BLaER1 treated with 17β-estradiol and CSF1 and Interleukin-3, amounts not matched to agents 10 nM and 100 nM (cell line): ENCODE measurements at regions not wholly inside any gene's neighbourhood (a gene's known extent, or its start where the extent isn't known, plus 50 kb on each side); places are given as distances from the start of the nearest gene placed in this dataset.
"Not testable (repeated sequence)": the region's sequence is repeated elsewhere in the genome, so short reads cannot be mapped to it uniquely, and the experiment has no call there.

Experiments
- H3K27ac ChIP-seq, 11 experiments: shearing (Covaris generic); formaldehyde crosslinking; 2 replicates each; pipeline ENCODE4 v1.8.1; 2022
- H3K27me3 ChIP-seq, 11 experiments: shearing (Covaris generic); formaldehyde crosslinking; 2 replicates each; pipeline ENCODE4 v1.8.1; 2022
- H3K36me3 ChIP-seq, 11 experiments: shearing (Covaris generic); formaldehyde crosslinking; 2 replicates each; pipeline ENCODE4 v1.8.1; 2022
- H3K4me1 ChIP-seq, 10 experiments: shearing (Covaris generic); formaldehyde crosslinking; 2 replicates each; pipeline ENCODE4 v1.8.1; 2022
- H3K4me2 ChIP-seq, 11 experiments: shearing (Covaris generic); formaldehyde crosslinking; 2 replicates each; pipeline ENCODE4 v1.8.1; 2022
- H3K4me3 ChIP-seq, 10 experiments: shearing (Covaris generic); formaldehyde crosslinking; 2 replicates each; pipeline ENCODE4 v1.8.1; 2022
- H3K9ac ChIP-seq, 11 experiments: shearing (Covaris generic); formaldehyde crosslinking; 2 replicates each; pipeline ENCODE4 v1.8.1; 2022
- H3K9me3 ChIP-seq, 11 experiments: shearing (Covaris generic); formaldehyde crosslinking; replicated peaks in 1 of 11; 2 replicates each; pipeline ENCODE4 v1.8.1; 2022
- H4K20me1 ChIP-seq, 11 experiments: shearing (Covaris generic); formaldehyde crosslinking; 2 replicates each; pipeline ENCODE4 v1.8.1; 2022
- Cebpa-rat ChIP-seq, 11 experiments: shearing (Covaris generic); IDR thresholded peaks; 2 replicates each; pipeline ENCODE4 v1.8.1; 2022

DNA sequence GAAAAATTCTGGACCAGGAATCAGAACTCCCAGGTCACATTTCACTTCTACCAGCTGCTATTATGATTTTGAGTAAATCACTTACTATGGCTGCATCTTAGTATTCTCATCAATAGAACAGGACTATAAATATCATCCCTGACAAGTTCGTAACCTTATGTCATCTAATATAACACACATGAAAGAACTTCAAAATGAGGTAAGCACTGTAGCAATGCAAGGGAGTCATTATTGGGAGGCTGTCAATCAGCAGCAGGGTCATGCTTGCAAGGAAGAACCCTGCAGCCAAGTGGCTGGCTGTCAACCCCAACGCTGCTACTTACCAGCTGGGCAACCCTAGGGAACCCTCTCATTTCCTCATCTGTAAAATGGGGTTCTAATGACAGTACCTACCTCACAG, 123.3 kb upstream of the B3GAT2 start:
- no peak overlapping the region for H3K4me3 ChIP-seq

DNA sequence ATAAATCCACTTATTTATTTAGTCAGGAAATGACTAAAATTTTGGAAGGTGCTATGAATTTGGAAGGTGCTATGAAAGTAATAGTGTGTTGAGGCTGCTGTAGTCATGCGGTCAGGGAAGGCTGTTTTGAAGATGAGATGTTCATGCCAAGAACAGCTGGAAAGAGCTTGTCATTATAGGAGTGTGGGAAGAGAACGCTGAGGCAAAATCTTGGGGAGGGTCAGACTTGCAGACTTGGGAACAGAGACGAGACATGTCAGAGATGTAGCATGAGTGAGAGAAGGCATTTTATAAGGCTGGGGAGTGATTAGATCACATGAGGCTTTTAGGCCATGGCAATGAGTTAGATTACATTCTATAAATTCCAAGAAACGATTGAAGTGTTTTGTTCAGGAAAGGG, 124.0 kb upstream of the B3GAT2 start:
- H3K9ac ChIP-seq = no peak overlapping the region
- H3K4me2 ChIP-seq = no peak overlapping the region
- H4K20me1 ChIP-seq = no peaks in the 10 kb centered on the region
- no peaks in the 10 kb centered on the region for H3K27me3 ChIP-seq
- no peak overlapping the region for H3K4me3 ChIP-seq
- H3K9me3 ChIP-seq = peaks cover 11 to 21% (median 15%) of the 10 kb centered on the region in 11 experiments
- TF ChIP-seq Cebpa-rat (IDR thresholded peaks at IDR 0.05) = no peak
- peaks cover 0 to 42% (median 2%) of the 10 kb centered on the region in 10 experiments; a peak in 7 of 20 replicates for H3K4me1 ChIP-seq
- H3K27ac ChIP-seq = no peak overlapping the region
- H3K36me3 ChIP-seq = no peaks in the 10 kb centered on the region

More for the DNA sequence above, 123.3 kb upstream of the B3GAT2 start:
- no peak overlapping the region for H3K9ac ChIP-seq
- H3K27ac ChIP-seq = no peak overlapping the region
- H3K27me3 ChIP-seq = no peaks in the 10 kb centered on the region
- TF ChIP-seq Cebpa-rat (IDR thresholded peaks at IDR 0.05) = no peak
- H3K9me3 ChIP-seq = peaks cover 11 to 21% (median 15%) of the 10 kb centered on the region in 11 experiments
- peaks cover 0 to 42% (median 2%) of the 10 kb centered on the region in 10 experiments; a peak in 7 of 20 replicates for H3K4me1 ChIP-seq
- H3K4me2 ChIP-seq = no peak overlapping the region
- no peaks in the 10 kb centered on the region for H4K20me1 ChIP-seq
- H3K36me3 ChIP-seq = no peaks in the 10 kb centered on the region

DNA sequence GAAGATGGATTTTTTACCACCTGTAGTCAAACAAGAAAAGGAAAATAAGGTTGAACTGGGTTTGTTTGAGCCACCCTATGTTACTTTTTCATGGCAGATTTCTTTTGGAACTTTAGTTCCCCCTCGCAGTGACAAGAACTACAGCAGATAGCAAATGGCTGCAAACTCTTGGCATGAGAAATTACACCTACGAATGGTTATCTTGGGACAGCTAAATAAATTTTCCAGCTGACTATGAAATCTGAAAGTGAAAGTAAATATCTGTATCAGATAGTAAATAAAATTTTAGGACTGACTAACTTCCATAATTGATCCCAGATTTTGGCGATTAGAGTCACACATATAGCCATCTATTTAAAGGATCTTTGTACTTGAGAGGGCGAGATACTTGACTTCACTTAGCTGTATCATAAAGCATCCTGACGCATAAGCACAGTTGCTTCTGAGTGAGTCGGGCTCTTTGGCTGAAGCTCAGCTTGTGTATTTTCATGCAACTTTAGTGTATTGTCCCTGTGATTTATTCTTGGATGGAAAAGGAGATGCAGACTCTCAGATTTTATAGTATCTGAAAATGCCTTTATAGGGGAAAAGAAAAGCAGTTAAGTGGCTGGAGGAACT, 125.3 kb upstream of the B3GAT2 start:
- H3K4me3 ChIP-seq = no peak overlapping the region
- no peaks in the 10 kb centered on the region for H4K20me1 ChIP-seq
- no peak overlapping the region for H3K9ac ChIP-seq
- H3K4me2 ChIP-seq = peak overlapping the region in 3 of 11 experiments; percentile 1 to 34 (median 20); a peak in 4 of 22 replicates
- TF ChIP-seq Cebpa-rat (IDR thresholded peaks at IDR 0.05) = no peak
- peaks cover 11 to 21% (median 15%) of the 10 kb centered on the region in 11 experiments for H3K9me3 ChIP-seq
- H3K27ac ChIP-seq = no peak overlapping the region
- no peaks in the 10 kb centered on the region for H3K36me3 ChIP-seq
- no peaks in the 10 kb centered on the region for H3K27me3 ChIP-seq
- peaks cover 0 to 42% (median 2%) of the 10 kb centered on the region in 10 experiments; a peak in 7 of 20 replicates for H3K4me1 ChIP-seq

GRCh38 chr6:71083308-71083820, 126.5 kb upstream of the B3GAT2 start:
- Histone ChIP-seq H3K4me3 (no peak overlapping the region), H3K4me1 (peaks cover 0 to 36% (median 2%) of the 10 kb centered on the region in 10 experiments; a peak in 7 of 20 replicates), H3K9me3 (peaks cover 0 to 10% (median 3%) of the 10 kb centered on the region in 11 experiments; a peak in 15 of 22 replicates), H3K27ac (no peak overlapping the region), H3K27me3 (no peaks in the 10 kb centered on the region), H4K20me1 (no peaks in the 10 kb centered on the region), H3K4me2 (no peak overlapping the region), H3K9ac (no peak overlapping the region), H3K36me3 (no peaks in the 10 kb centered on the region)
- no peak for TF ChIP-seq Cebpa-rat (IDR thresholded peaks at IDR 0.05)

DNA sequence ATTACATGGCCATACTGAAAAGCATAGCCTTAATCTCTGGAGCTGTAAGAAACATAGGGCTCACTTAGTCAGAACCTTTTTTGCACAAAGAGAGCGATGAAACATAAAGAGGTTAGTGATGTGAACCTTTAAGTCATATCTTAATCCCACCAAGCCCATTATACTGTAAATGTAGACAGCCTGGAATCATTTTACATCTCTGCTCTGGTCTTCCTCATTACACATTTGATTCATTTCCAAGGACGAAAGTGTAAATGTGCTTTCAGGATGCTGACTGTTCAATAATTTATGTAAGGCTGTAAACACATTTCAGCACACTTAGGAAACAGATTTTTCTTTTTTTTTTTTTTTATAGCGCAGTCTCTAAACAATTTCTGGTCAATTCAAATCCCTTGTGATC, 131.3 kb upstream of the B3GAT2 start:
- no peaks in the 10 kb centered on the region for H3K27me3 ChIP-seq
- H3K4me3 ChIP-seq = no peak overlapping the region
- H3K4me1 ChIP-seq = peaks cover 0 to 14% (median 0%) of the 10 kb centered on the region in 10 experiments; a peak in 7 of 20 replicates
- H3K36me3 ChIP-seq = no peaks in the 10 kb centered on the region
- no peaks in the 10 kb centered on the region for H3K9me3 ChIP-seq
- H3K9ac ChIP-seq = no peak overlapping the region
- no peak overlapping the region for H3K4me2 ChIP-seq
- TF ChIP-seq Cebpa-rat (IDR thresholded peaks at IDR 0.05) = no peak
- no peak overlapping the region for H3K27ac ChIP-seq
- H4K20me1 ChIP-seq = no peaks in the 10 kb centered on the region

- H3K9ac ChIP-seq = no peak overlapping the region
- H3K4me2 ChIP-seq = 0 out of 22 replicates have a peak overlapping the region, but pooled peaks of 1 of the 11 experiments have one; percentile 28
- H3K36me3 ChIP-seq = no peaks in the 10 kb centered on the region
- H3K9me3 ChIP-seq = no peaks in the 10 kb centered on the region
- H4K20me1 ChIP-seq = no peaks in the 10 kb centered on the region
- no peaks in the 10 kb centered on the region for H3K27me3 ChIP-seq
- peaks cover 0 to 14% (median 0%) of the 10 kb centered on the region in 10 experiments; a peak in 7 of 20 replicates for H3K4me1 ChIP-seq
- H3K27ac ChIP-seq = no peak overlapping the region
- TF ChIP-seq Cebpa-rat (IDR thresholded peaks at IDR 0.05) = no peak
- no peak overlapping the region for H3K4me3 ChIP-seq
These were observed 133.4 kb upstream of the B3GAT2 start for GRCh38 chr6:71090217-71090616.

- peak overlapping the region in 4 of 11 experiments; percentile 0 to 41 (median 30); a peak in 7 of 22 replicates for H3K4me2 ChIP-seq
- H3K9ac ChIP-seq = no peak overlapping the region
- no peaks in the 10 kb centered on the region for H4K20me1 ChIP-seq
- no peak overlapping the region for H3K27ac ChIP-seq
- H3K27me3 ChIP-seq = no peaks in the 10 kb centered on the region
- no peaks in the 10 kb centered on the region for H3K36me3 ChIP-seq
- H3K9me3 ChIP-seq = no peaks in the 10 kb centered on the region
- H3K4me3 ChIP-seq = no peak overlapping the region
- no peak for TF ChIP-seq Cebpa-rat (IDR thresholded peaks at IDR 0.05)
- H3K4me1 ChIP-seq = peaks cover 0 to 14% (median 0%) of the 10 kb centered on the region in 10 experiments; a peak in 7 of 20 replicates
These were observed 134.3 kb upstream of the B3GAT2 start for GRCh38 chr6:71091167-71091566.

DNA sequence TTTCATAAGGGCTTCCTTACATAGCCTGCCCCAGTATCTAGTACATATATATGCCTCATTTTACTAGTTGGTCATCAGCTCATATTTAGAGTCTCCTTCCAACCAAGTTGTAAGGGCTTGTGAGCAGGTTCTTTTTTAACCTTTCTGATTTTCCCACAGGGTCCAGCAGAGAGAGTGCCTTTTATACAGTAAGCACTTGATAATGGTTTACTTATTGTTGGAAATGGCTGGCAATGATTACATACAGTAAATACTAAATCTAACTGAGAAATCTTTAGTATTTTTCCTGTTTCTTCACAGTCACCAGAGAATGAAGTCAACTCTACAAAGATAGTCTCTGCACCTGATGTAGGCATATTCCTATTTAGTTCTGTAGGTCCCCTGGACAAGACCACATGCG, 135.1 kb upstream of the B3GAT2 start:
- no peaks in the 10 kb centered on the region for H4K20me1 ChIP-seq
- H3K9me3 ChIP-seq = 0 out of 22 replicates have a peak, but pooled peaks cover 0 to 2% (median 0%) of the 10 kb centered on the region in 11 experiments
- H3K27ac ChIP-seq = no peak overlapping the region
- no peak overlapping the region for H3K4me2 ChIP-seq
- H3K27me3 ChIP-seq = no peaks in the 10 kb centered on the region
- TF ChIP-seq Cebpa-rat (IDR thresholded peaks at IDR 0.05) = no peak
- H3K4me1 ChIP-seq = peaks cover 0 to 14% (median 0%) of the 10 kb centered on the region in 10 experiments; a peak in 7 of 20 replicates
- no peak overlapping the region for H3K9ac ChIP-seq
- no peak overlapping the region for H3K4me3 ChIP-seq
- no peaks in the 10 kb centered on the region for H3K36me3 ChIP-seq

GRCh38 chr6:71097264-71097663, 140.4 kb upstream of the B3GAT2 start:
- H3K4me3 ChIP-seq, H3K4me2 ChIP-seq, H3K4me1 ChIP-seq: not testable (repeated sequence)

More at GRCh38 chr6:71097264-71097663, 140.4 kb upstream of the B3GAT2 start:
- peaks cover 0 to 45% (median 20%) of the 10 kb centered on the region in 11 experiments; a peak in 19 of 22 replicates for H3K9me3 ChIP-seq
- not testable (repeated sequence) for H3K9ac ChIP-seq, H3K36me3 ChIP-seq, H3K27me3 ChIP-seq, H4K20me1 ChIP-seq, H3K27ac ChIP-seq
